ENCODE measurements at regions not wholly inside any gene's neighbourhood (a gene's known extent, or its start where the extent isn't known, plus 50 kb on each side); places are given as distances from the start of the nearest gene placed in this dataset.

GRCh38 chr5:173530547-173530946, 85.9 kb downstream of the BOD1 start:
- DNase-seq (ENCODE audit: low spot score in 2 of 2) = no peak
- FAIRE-seq = no peak

GRCh38 chr5:173529861-173530260, 86.6 kb downstream of the BOD1 start:
- DNase-seq (ENCODE audit: low spot score in 2 of 2) = no peak
- FAIRE-seq = no peak

GRCh38 chr5:173527671-173528070, 88.8 kb downstream of the BOD1 start:
- FAIRE-seq = no peak
- no peak for DNase-seq (ENCODE audit: low spot score in 2 of 2)

- DNase-seq (ENCODE audit: low spot score in 2 of 2) (no peak), FAIRE-seq (no peak)
These were observed 92.3 kb downstream of the BOD1 start for GRCh38 chr5:173524136-173524535.

- no peak for DNase-seq (ENCODE audit: low spot score in 2 of 2)
- FAIRE-seq = no peak
These were observed 93.1 kb downstream of the BOD1 start for GRCh38 chr5:173523388-173523787.

- DNase-seq (ENCODE audit: low spot score in 2 of 2) = no peak
- FAIRE-seq = no peak
These were observed 93.9 kb downstream of the BOD1 start for GRCh38 chr5:173522518-173522917.

GRCh38 chr5:173518856-173519255, 97.6 kb downstream of the BOD1 start:
- FAIRE-seq (no peak), DNase-seq (ENCODE audit: low spot score in 2 of 2) (no peak)

GRCh38 chr5:173517648-173518047, 98.8 kb downstream of the BOD1 start:
- FAIRE-seq = no peak

GRCh38 chr5:173515526-173515925, 100.9 kb downstream of the BOD1 start:
- no peak for FAIRE-seq

More at GRCh38 chr5:173517648-173518047, 98.8 kb downstream of the BOD1 start:
- no peak for DNase-seq (ENCODE audit: low spot score in 2 of 2)

GRCh38 chr5:173514661-173515060, 101.8 kb downstream of the BOD1 start:
- FAIRE-seq = no peak
- no peak for DNase-seq (ENCODE audit: low spot score in 2 of 2)

More at GRCh38 chr5:173515526-173515925, 100.9 kb downstream of the BOD1 start:
- DNase-seq (ENCODE audit: low spot score in 2 of 2) = no peak

GRCh38 chr5:173513521-173513991, 102.9 kb downstream of the BOD1 start:
- DNase-seq (ENCODE audit: low spot score in 2 of 2) (no peak), FAIRE-seq (no peak)

GRCh38 chr5:173512637-173513435, 103.6 kb downstream of the BOD1 start:
- FAIRE-seq = no peak
- no peak for DNase-seq (ENCODE audit: low spot score in 2 of 2)

- DNase-seq (ENCODE audit: low spot score in 2 of 2) = no peak
- no peak for FAIRE-seq
These were observed 107.4 kb downstream of the BOD1 start for GRCh38 chr5:173509060-173509459.

GRCh38 chr5:173507171-173507570, 109.3 kb downstream of the BOD1 start:
- no peak for FAIRE-seq

GRCh38 chr5:173505634-173506033, 110.8 kb downstream of the BOD1 start:
- DNase-seq (ENCODE audit: low spot score in 2 of 2) (no peak), FAIRE-seq (no peak)

More at GRCh38 chr5:173507171-173507570, 109.3 kb downstream of the BOD1 start:
- DNase-seq (ENCODE audit: low spot score in 2 of 2) = no peak

- FAIRE-seq = no peak
These were observed 114.5 kb downstream of the BOD1 start for GRCh38 chr5:173501922-173502321.

GRCh38 chr5:173501271-173501670, 115.2 kb downstream of the BOD1 start:
- DNase-seq (ENCODE audit: low spot score in 2 of 2) = no peak
- FAIRE-seq = no peak

More at GRCh38 chr5:173501922-173502321, 114.5 kb downstream of the BOD1 start:
- no peak for DNase-seq (ENCODE audit: low spot score in 2 of 2)

- no peak for DNase-seq (ENCODE audit: low spot score in 2 of 2)
- no peak for FAIRE-seq
These were observed 116.3 kb downstream of the BOD1 start for GRCh38 chr5:173500213-173500560.

- DNase-seq (ENCODE audit: low spot score in 2 of 2) (no peak), FAIRE-seq (no peak)
These were observed 116.8 kb downstream of the BOD1 start for GRCh38 chr5:173499471-173500212.

GRCh38 chr5:173498739-173499470, 117.5 kb downstream of the BOD1 start:
- DNase-seq (ENCODE audit: low spot score in 2 of 2) (no peak), FAIRE-seq (no peak)

- FAIRE-seq (no peak), DNase-seq (ENCODE audit: low spot score in 2 of 2) (no peak)
These were observed 118.2 kb downstream of the BOD1 start for GRCh38 chr5:173498286-173498685.

Data from frontal cortex (tissue), 3 donors.